ENCODE measurements at regions not wholly inside any gene's neighbourhood (a gene's known extent, or its start where the extent isn't known, plus 50 kb on each side); places are given as distances from the start of the nearest gene placed in this dataset.
"Not testable (repeated sequence)": the region's sequence is repeated elsewhere in the genome, so short reads cannot be mapped to it uniquely, and the experiment has no call there.

DNA sequence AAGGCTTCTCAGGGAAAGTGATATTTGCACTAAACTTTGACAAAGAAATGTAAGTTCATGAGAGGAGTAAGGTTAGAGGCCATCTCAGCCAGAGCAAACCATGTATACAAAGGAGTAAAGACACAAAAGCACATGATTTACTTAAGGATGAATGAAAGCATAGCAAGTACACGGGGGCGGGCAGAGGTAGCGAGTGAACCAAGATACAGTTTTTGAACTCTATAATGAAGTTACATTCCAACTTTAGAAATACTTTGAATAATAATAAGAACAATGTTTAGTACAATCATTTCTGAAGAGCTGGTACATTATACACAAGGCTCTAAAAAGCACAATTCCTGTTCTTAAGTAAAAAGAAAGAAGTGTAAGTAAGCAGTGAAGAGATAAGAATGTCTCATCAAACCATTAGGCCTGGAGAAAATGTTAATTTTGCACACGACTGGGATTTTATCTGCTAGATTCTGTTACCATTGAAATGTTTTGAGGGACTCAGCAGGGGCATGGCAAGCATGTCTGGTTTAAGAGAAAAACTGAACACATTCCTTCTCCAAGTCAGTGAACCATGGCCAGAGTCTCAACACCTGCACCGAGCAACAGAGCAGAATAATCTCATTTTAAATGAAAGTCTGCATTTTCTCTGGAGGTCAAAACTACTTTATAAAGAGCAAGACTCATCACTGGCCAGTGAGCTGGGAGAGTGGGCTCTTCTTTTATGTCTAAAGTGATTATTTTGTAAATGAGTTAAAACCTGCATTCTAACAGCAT, 147.6 kb upstream of the TRPM3 start:
- TF ChIP-seq CTCF (IDR thresholded peaks at IDR 0.05; ENCODE audit: unreplicated experiment): no peak
- no peak overlapping the region for H3K27ac Mint-ChIP-seq
- no peak for DNase-seq (ENCODE audit: low spot score in 2 of 2, unreplicated experiment in 2 of 2)
- no peaks in the 10 kb centered on the region for H3K36me3 Mint-ChIP-seq
- H3K4me1 Mint-ChIP-seq: no peaks in the 10 kb centered on the region
- no peaks in the 10 kb centered on the region for H3K9me3 Mint-ChIP-seq
- no peak overlapping the region for H3K4me3 Mint-ChIP-seq
- H3K27me3 Mint-ChIP-seq (ENCODE audit: low read depth): peaks cover 22% of the 10 kb centered on the region

DNA sequence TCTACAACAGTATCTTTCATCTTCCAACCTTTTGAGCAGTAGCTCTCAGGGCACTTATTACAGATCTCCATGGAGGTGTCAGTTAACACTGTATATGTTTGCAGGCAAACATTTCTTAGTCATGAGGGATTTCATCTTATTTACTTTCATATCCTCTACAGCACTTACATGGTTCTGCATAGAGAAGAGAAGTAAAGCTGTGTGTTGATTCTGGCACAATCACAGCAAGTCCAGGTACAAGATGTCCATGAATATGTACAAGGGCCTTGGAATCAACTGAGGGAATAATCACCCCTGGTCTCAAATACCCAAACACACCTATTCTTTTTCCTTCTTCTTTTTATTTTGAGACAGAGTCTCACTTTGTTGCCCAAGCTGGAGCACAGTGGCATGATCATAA, 142.0 kb upstream of the TRPM3 start:
- H3K9me3 Mint-ChIP-seq: peaks cover 25% of the 10 kb centered on the region
- DNase-seq (ENCODE audit: low spot score in 2 of 2, unreplicated experiment in 2 of 2): no peak
- H3K27ac Mint-ChIP-seq: no peak overlapping the region
- TF ChIP-seq CTCF (IDR thresholded peaks at IDR 0.05; ENCODE audit: unreplicated experiment): no peak
- H3K4me3 Mint-ChIP-seq: no peak overlapping the region
- H3K36me3 Mint-ChIP-seq: no peaks in the 10 kb centered on the region
- H3K27me3 Mint-ChIP-seq (ENCODE audit: low read depth): peaks cover 24% of the 10 kb centered on the region
- no peaks in the 10 kb centered on the region for H3K4me1 Mint-ChIP-seq

DNA sequence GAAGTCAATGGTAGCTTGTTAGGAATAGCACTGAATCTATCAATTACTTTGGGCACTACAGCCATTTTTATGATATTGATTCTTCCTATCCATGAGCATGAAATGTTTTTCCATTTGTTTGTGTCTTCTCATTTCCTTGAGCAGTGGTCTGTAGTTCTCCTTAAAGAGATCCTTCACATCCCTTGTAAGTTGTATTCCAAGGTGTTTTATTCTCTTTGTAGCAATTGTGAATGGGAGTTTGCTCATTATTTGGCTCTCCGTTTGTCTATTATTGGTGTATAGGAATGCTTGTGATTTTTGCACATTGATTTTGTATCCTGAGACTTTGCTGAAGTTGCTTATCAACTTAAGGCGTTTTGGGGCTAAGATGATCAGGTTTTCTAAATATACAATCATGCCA, 139.0 kb upstream of the TRPM3 start:
- H3K4me3 Mint-ChIP-seq; H3K27ac Mint-ChIP-seq; H3K4me1 Mint-ChIP-seq; H3K36me3 Mint-ChIP-seq; DNase-seq (ENCODE audit: low spot score in 2 of 2, unreplicated experiment in 2 of 2): not testable (repeated sequence)
- Mint-ChIP-seq H3K9me3 (peaks cover 25% of the 10 kb centered on the region), H3K27me3 (ENCODE audit: low read depth) (peaks cover 12% of the 10 kb centered on the region)

GRCh38 chr9:71254592-71255277, 133.3 kb upstream of the TRPM3 start:
- H3K27me3 Mint-ChIP-seq (ENCODE audit: low read depth): peaks cover 3% of the 10 kb centered on the region
- no peak overlapping the region for H3K27ac Mint-ChIP-seq
- no peak overlapping the region for H3K4me3 Mint-ChIP-seq
- H3K36me3 Mint-ChIP-seq: no peaks in the 10 kb centered on the region
- no peak for DNase-seq (ENCODE audit: low spot score in 2 of 2, unreplicated experiment in 2 of 2)
- H3K4me1 Mint-ChIP-seq: peaks cover 24% of the 10 kb centered on the region
- peaks cover 5% of the 10 kb centered on the region for H3K9me3 Mint-ChIP-seq
- no peak for TF ChIP-seq CTCF (IDR thresholded peaks at IDR 0.05; ENCODE audit: unreplicated experiment)

DNA sequence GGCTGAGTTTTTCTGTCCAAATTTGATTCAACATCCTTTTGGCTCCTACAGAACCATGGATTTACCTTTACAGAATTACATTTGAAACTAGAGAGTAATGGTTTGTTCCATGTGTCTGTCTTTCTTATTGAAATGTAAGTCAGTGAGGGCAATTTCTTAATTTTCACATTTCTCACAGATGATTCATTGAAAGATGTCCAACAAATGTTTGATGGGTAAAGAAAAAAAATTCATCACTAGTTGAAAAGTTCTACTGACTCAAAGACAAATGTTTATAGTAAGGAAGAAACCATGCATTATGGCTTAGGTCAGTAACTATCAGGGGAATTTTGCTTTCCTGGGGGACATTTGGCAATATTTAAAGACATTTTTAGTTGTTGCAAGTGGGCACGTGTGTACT, 131.6 kb upstream of the TRPM3 start:
- H3K36me3 Mint-ChIP-seq: no peaks in the 10 kb centered on the region
- TF ChIP-seq CTCF (IDR thresholded peaks at IDR 0.05; ENCODE audit: unreplicated experiment): no peak
- no peak overlapping the region for H3K4me3 Mint-ChIP-seq
- H3K9me3 Mint-ChIP-seq: no peaks in the 10 kb centered on the region
- peaks cover 38% of the 10 kb centered on the region for H3K4me1 Mint-ChIP-seq
- H3K27me3 Mint-ChIP-seq (ENCODE audit: low read depth): peaks cover 3% of the 10 kb centered on the region
- no peak for DNase-seq (ENCODE audit: low spot score in 2 of 2, unreplicated experiment in 2 of 2)
- H3K27ac Mint-ChIP-seq: no peak overlapping the region

GRCh38 chr9:71250581-71250980, 129.2 kb upstream of the TRPM3 start:
- no peaks in the 10 kb centered on the region for H3K36me3 Mint-ChIP-seq
- DNase-seq (ENCODE audit: low spot score in 2 of 2, unreplicated experiment in 2 of 2): no peak
- H3K27ac Mint-ChIP-seq: no peak overlapping the region
- H3K4me1 Mint-ChIP-seq: peaks cover 38% of the 10 kb centered on the region
- H3K4me3 Mint-ChIP-seq: no peak overlapping the region
- no peak for TF ChIP-seq CTCF (IDR thresholded peaks at IDR 0.05; ENCODE audit: unreplicated experiment)
- H3K9me3 Mint-ChIP-seq: no peaks in the 10 kb centered on the region
- no peaks in the 10 kb centered on the region for H3K27me3 Mint-ChIP-seq (ENCODE audit: low read depth)

All from mesothelial cell of epicardium (in vitro differentiated cells).